ENCODE measurements at regions not wholly inside any gene's neighbourhood (a gene's known extent, or its start where the extent isn't known, plus 50 kb on each side); places are given as distances from the start of the nearest gene placed in this dataset.

GRCh38 chr6:66838764-66839163 is 1131.7 kb upstream of the EYS start:
- no peak overlapping the region for H3K4me2 ChIP-seq
- H2AFZ ChIP-seq = no peak overlapping the region
- no peaks in the 10 kb centered on the region for H3K9me2 ChIP-seq (replicated peaks; ENCODE audit: insufficient read depth)
- no peak for DNase-seq (ENCODE audit: low spot score)
- H3K36me3 ChIP-seq (replicated peaks; ENCODE audit: insufficient read depth, low read depth) = no peaks in the 10 kb centered on the region
- H3K9me3 ChIP-seq (ENCODE audit: low read depth) = no peaks in the 10 kb centered on the region
- no peak overlapping the region for H3K27ac ChIP-seq
- H3K79me2 ChIP-seq = no peaks in the 10 kb centered on the region
- 71% methylated on average over 5 of the region's 5 CpGs for WGBS (ENCODE audit: low lambda C conversion rate, missing lambda C conversion rate)
- no peaks in the 10 kb centered on the region for H3K27me3 ChIP-seq
- no peaks in the 10 kb centered on the region for H3K4me1 ChIP-seq (ENCODE audit: insufficient read depth)
- no peak overlapping the region for H3K4me3 ChIP-seq
- TF ChIP-seq EZH2 (IDR thresholded peaks at IDR 0.05; ENCODE audit: borderline replicate concordance) (no peak), CTCF (IDR thresholded peaks at IDR 0.05; ENCODE audit: poor library complexity) (no peak), EZH2phosphoT487 (IDR thresholded peaks at IDR 0.05; ENCODE audit: low read depth, severe bottlenecking, unreplicated experiment) (no peak)
- H4K20me1 ChIP-seq (ENCODE audit: insufficient read depth, poor library complexity, severe bottlenecking) = no peaks in the 10 kb centered on the region

- no peak for TF ChIP-seq CTCF (IDR thresholded peaks at IDR 0.05; ENCODE audit: poor library complexity)
- TF ChIP-seq EZH2phosphoT487 (IDR thresholded peaks at IDR 0.05; ENCODE audit: low read depth, severe bottlenecking, unreplicated experiment) = no peak
- TF ChIP-seq EZH2 (IDR thresholded peaks at IDR 0.05; ENCODE audit: borderline replicate concordance) = no peak
- Histone ChIP-seq H3K4me2 (no peak overlapping the region), H3K4me1 (ENCODE audit: insufficient read depth) (no peaks in the 10 kb centered on the region), H2AFZ (no peak overlapping the region), H3K4me3 (no peak overlapping the region), H3K36me3 (replicated peaks; ENCODE audit: insufficient read depth, low read depth) (no peaks in the 10 kb centered on the region), H3K79me2 (no peaks in the 10 kb centered on the region), H3K27ac (no peak overlapping the region), H4K20me1 (ENCODE audit: insufficient read depth, poor library complexity, severe bottlenecking) (no peaks in the 10 kb centered on the region), H3K9me2 (replicated peaks; ENCODE audit: insufficient read depth) (no peaks in the 10 kb centered on the region), H3K9me3 (ENCODE audit: low read depth) (no peaks in the 10 kb centered on the region), H3K27me3 (no peaks in the 10 kb centered on the region)
- no peak for DNase-seq (ENCODE audit: low spot score)
- 83% methylated on average over 3 of the region's 3 CpGs for WGBS (ENCODE audit: low lambda C conversion rate, missing lambda C conversion rate)
Measured at GRCh38 chr6:66825539-66825938, 1118.5 kb upstream of the EYS start.

- Histone ChIP-seq H3K27ac (no peak overlapping the region), H3K4me2 (no peak overlapping the region), H2AFZ (no peak overlapping the region), H3K4me1 (ENCODE audit: insufficient read depth) (no peaks in the 10 kb centered on the region), H4K20me1 (ENCODE audit: insufficient read depth, poor library complexity, severe bottlenecking) (no peaks in the 10 kb centered on the region), H3K9me3 (ENCODE audit: low read depth) (no peaks in the 10 kb centered on the region), H3K79me2 (no peaks in the 10 kb centered on the region), H3K36me3 (replicated peaks; ENCODE audit: insufficient read depth, low read depth) (no peaks in the 10 kb centered on the region), H3K4me3 (no peak overlapping the region), H3K27me3 (no peaks in the 10 kb centered on the region), H3K9me2 (replicated peaks; ENCODE audit: insufficient read depth) (no peaks in the 10 kb centered on the region)
- WGBS (ENCODE audit: low lambda C conversion rate, missing lambda C conversion rate) = 50% methylated on average over 3 of the region's 3 CpGs
- DNase-seq (ENCODE audit: low spot score) = no peak
- TF ChIP-seq EZH2 (IDR thresholded peaks at IDR 0.05; ENCODE audit: borderline replicate concordance) = no peak
- no peak for TF ChIP-seq EZH2phosphoT487 (IDR thresholded peaks at IDR 0.05; ENCODE audit: low read depth, severe bottlenecking, unreplicated experiment)
- TF ChIP-seq CTCF (IDR thresholded peaks at IDR 0.05; ENCODE audit: poor library complexity) = no peak
Measured at GRCh38 chr6:66814156-66814555, 1107.1 kb upstream of the EYS start.

GRCh38 chr6:66808771-66809170 is 1101.7 kb upstream of the EYS start:
- TF ChIP-seq EZH2phosphoT487 (IDR thresholded peaks at IDR 0.05; ENCODE audit: low read depth, severe bottlenecking, unreplicated experiment) (no peak), CTCF (IDR thresholded peaks at IDR 0.05; ENCODE audit: poor library complexity) (no peak), EZH2 (IDR thresholded peaks at IDR 0.05; ENCODE audit: borderline replicate concordance) (no peak)

More at GRCh38 chr6:66808771-66809170, 1101.7 kb upstream of the EYS start:
- no peak overlapping the region for H2AFZ ChIP-seq
- no peaks in the 10 kb centered on the region for H4K20me1 ChIP-seq (ENCODE audit: insufficient read depth, poor library complexity, severe bottlenecking)
- H3K36me3 ChIP-seq (replicated peaks; ENCODE audit: insufficient read depth, low read depth) = no peaks in the 10 kb centered on the region
- no peak overlapping the region for H3K27ac ChIP-seq
- H3K4me1 ChIP-seq (ENCODE audit: insufficient read depth) = no peaks in the 10 kb centered on the region
- no peaks in the 10 kb centered on the region for H3K27me3 ChIP-seq
- H3K4me2 ChIP-seq = no peak overlapping the region
- WGBS (ENCODE audit: low lambda C conversion rate, missing lambda C conversion rate) = 94% methylated on average over 1 of the region's 1 CpG
- H3K79me2 ChIP-seq = no peaks in the 10 kb centered on the region
- no peaks in the 10 kb centered on the region for H3K9me3 ChIP-seq (ENCODE audit: low read depth)
- no peaks in the 10 kb centered on the region for H3K9me2 ChIP-seq (replicated peaks; ENCODE audit: insufficient read depth)
- no peak overlapping the region for H3K4me3 ChIP-seq
- no peak for DNase-seq (ENCODE audit: low spot score)

Data from hepatocyte (in vitro differentiated cells).